HK-2 (cell line): ENCODE measurements at regions not wholly inside any gene's neighbourhood (a gene's known extent, or its start where the extent isn't known, plus 50 kb on each side); places are given as distances from the start of the nearest gene placed in this dataset.
"Not testable (repeated sequence)": the region's sequence is repeated elsewhere in the genome, so short reads cannot be mapped to it uniquely, and the experiment has no call there.

Experiments used
- DNase-seq: peaks from one replicate; pipeline ENCODE4 v3.0.0-alpha.2; 2018; ENCODE audit not compliant: unreplicated experiment

GRCh38 chr10:34015700-34016099 lies 681.2 kb upstream of the NRP1 start:
- DNase-seq, result no peak

- no peak for DNase-seq
These were observed 678.8 kb upstream of the NRP1 start for GRCh38 chr10:34013235-34013634.

GRCh38 chr10:34010891-34011290 lies 676.4 kb upstream of the NRP1 start:
- DNase-seq, result no peak

- not testable (repeated sequence) for DNase-seq
These were observed 675.8 kb upstream of the NRP1 start for GRCh38 chr10:34010228-34010627.

- DNase-seq, result no peak
These were observed 674.2 kb upstream of the NRP1 start for GRCh38 chr10:34008656-34009055.

GRCh38 chr10:34006471-34006870 lies 672.0 kb upstream of the NRP1 start:
- DNase-seq, result no peak

- DNase-seq, result no peak
These were observed 669.1 kb upstream of the NRP1 start for GRCh38 chr10:34003561-34003960.

- DNase-seq, result no peak
These were observed 668.4 kb upstream of the NRP1 start for GRCh38 chr10:34002896-34003295.

- no peak for DNase-seq
These were observed 667.4 kb upstream of the NRP1 start for GRCh38 chr10:34001831-34002230.

- no peak for DNase-seq
These were observed 666.7 kb upstream of the NRP1 start for GRCh38 chr10:34001087-34001580.

- DNase-seq, result no peak
These were observed 659.5 kb upstream of the NRP1 start for GRCh38 chr10:33993917-33994316.

- DNase-seq, result no peak
These were observed 657.5 kb upstream of the NRP1 start for GRCh38 chr10:33991924-33992323.

- no peak for DNase-seq
These were observed 652.0 kb upstream of the NRP1 start for GRCh38 chr10:33986515-33986914.

GRCh38 chr10:33986016-33986415 lies 651.5 kb upstream of the NRP1 start:
- no peak for DNase-seq

- no peak for DNase-seq
These were observed 648.5 kb upstream of the NRP1 start for GRCh38 chr10:33982995-33983394.

- no peak for DNase-seq
These were observed 646.8 kb upstream of the NRP1 start for GRCh38 chr10:33981301-33981700.

GRCh38 chr10:33979195-33979594 lies 644.7 kb upstream of the NRP1 start:
- DNase-seq, result no peak

GRCh38 chr10:33975481-33975880 lies 641.0 kb upstream of the NRP1 start:
- no peak for DNase-seq

GRCh38 chr10:33974976-33975478 lies 640.6 kb upstream of the NRP1 start:
- DNase-seq, result no peak

GRCh38 chr10:33968983-33969382 lies 634.5 kb upstream of the NRP1 start:
- no peak for DNase-seq

- no peak for DNase-seq
These were observed 633.2 kb upstream of the NRP1 start for GRCh38 chr10:33967606-33968120.

- DNase-seq, result no peak
These were observed 632.5 kb upstream of the NRP1 start for GRCh38 chr10:33966946-33967345.

GRCh38 chr10:33965795-33966581 lies 631.5 kb upstream of the NRP1 start:
- DNase-seq, result no peak
